OCI-LY3 (cell line): ENCODE measurements at regions not wholly inside any gene's neighbourhood (a gene's known extent, or its start where the extent isn't known, plus 50 kb on each side); places are given as distances from the start of the nearest gene placed in this dataset.

Experiments used
- CTCF ChIP-seq: fragments of 200-600, 300-600 bp; sonication (generic); IDR thresholded peaks from 2 replicates; pipeline ENCODE4 v1.5.1; 2014; ENCODE audit warnings: antibody characterized with exemption, low read length, low read depth
- EZH2phosphoT487 ChIP-seq: fragments of 200-600 bp; shearing (Covaris generic); IDR thresholded peaks from 2 replicates; pipeline ENCODE4 v1.6.1; 2018; ENCODE audit warnings: antibody characterized with exemption, mixed run types, low read depth

DNA sequence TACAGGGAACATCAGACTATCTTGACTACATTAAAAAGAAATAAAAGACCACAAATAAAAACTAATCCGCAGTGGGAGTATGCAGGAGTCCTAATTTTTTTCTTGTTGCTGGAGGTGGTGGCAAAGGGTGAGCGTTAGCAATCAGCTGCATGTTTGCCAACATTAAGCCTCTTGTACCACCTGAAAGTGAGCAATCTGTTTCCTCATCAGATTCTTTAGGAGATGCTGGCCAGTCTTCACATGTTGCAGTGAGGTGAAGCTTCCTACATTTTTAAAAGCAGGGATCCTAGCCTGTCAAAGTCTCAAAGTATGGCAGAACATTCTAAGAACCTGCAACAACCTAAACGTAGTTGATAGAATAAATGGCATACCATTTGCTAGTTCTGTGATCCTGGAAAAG is 162.2 kb upstream of the MEF2C start:
- TF ChIP-seq CTCF (no peak), EZH2phosphoT487 (no peak)
